ENCODE measurements at regions not wholly inside any gene's neighbourhood (a gene's known extent, or its start where the extent isn't known, plus 50 kb on each side); places are given as distances from the start of the nearest gene placed in this dataset.

GRCh38 chr13:31512331-31512730, 227.0 kb upstream of the RXFP2 start (continued):
- TF ChIP-seq CHD7 (IDR thresholded peaks at IDR 0.05; ENCODE audit: insufficient replicate concordance, low read length): no peak
- TF ChIP-seq RAD21 (IDR thresholded peaks at IDR 0.05 in 1 of 2, conservative IDR thresholded peaks at IDR 0.05 in 1 of 2; ENCODE audit: low read depth in 2 of 2, low read length in 2 of 2): no peak
- no peak for TF ChIP-seq GTF2F1 (IDR thresholded peaks at IDR 0.05; ENCODE audit: borderline replicate concordance, low read depth, low read length)
